Activated T-helper 2 cell treated with anti-CD3 and anti-CD28 coated beads, Interferon-gamma antibody, Interleukin-2, Interleukin-4, amounts not matched to agents 10 μg/mL and 5 μg/mL and 100 μg/mL, durations not matched to agents 14 hours and 24 hours and 36 hours (primary cell): ENCODE measurements at regions not wholly inside any gene's neighbourhood (a gene's known extent, or its start where the extent isn't known, plus 50 kb on each side); places are given as distances from the start of the nearest gene placed in this dataset.
A peak's percentile ranks its signal among the peaks of the same experiment; 100 is the strongest.

Experiments
- DNase-seq: peaks from one replicate; pipeline ENCODE4 v3.0.0; 2021; ENCODE audit warnings: low spot score
- H3K27ac Mint-ChIP-seq: one replicate; pipeline ENCODE4 v1.8.0; 2021; ENCODE audit warnings: mixed read lengths
- H3K27me3 Mint-ChIP-seq: one replicate; pipeline ENCODE4 v1.8.0; 2021; ENCODE audit warnings: low read depth, mixed read lengths
- H3K36me3 Mint-ChIP-seq: one replicate; pipeline ENCODE4 v1.8.0; 2021; ENCODE audit warnings: low read depth, mixed read lengths
- H3K4me1 Mint-ChIP-seq: one replicate; pipeline ENCODE4 v1.8.0; 2021; ENCODE audit warnings: low read depth, mixed read lengths
- H3K4me3 Mint-ChIP-seq: one replicate; pipeline ENCODE4 v1.8.0; 2021; ENCODE audit warnings: low read depth, mild to moderate bottlenecking, moderate library complexity, mixed read lengths
- H3K9me3 Mint-ChIP-seq: one replicate; pipeline ENCODE4 v1.8.0; 2021; ENCODE audit warnings: mixed read lengths
- intact Hi-C: fragments of 100-400 bp; cut with micrococcal nuclease; formaldehyde crosslinking; loops from one replicate; pipeline ENCODE4 v1.15.1; 2023

DNA sequence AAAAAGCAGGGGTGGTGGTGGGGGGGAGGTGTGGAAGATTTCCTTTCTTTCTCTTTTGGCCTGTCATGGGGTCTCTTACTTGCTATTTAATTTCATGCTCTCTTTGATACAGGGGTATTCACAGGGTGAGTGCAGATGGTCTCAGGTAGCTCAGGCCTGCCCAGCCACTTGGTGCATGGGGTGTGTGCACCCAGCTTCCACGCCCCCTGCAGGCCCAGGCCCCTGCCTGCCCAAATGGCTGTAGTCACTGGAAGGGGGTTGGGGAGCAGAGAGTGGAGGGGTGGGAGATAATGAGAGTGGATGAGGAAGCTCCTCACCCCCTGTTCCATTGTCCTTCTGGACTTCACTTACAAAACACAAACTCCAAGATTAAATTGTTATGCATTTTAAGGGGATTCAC is 133.6 kb upstream of the SGK1 start:
- H3K36me3 Mint-ChIP-seq: no peaks in the 10 kb centered on the region
- H3K4me3 Mint-ChIP-seq: no peak overlapping the region
- peaks cover 21% of the 10 kb centered on the region for H3K4me1 Mint-ChIP-seq
- no peak overlapping the region for H3K27ac Mint-ChIP-seq
- DNase-seq: no peak
- no peaks in the 10 kb centered on the region for H3K27me3 Mint-ChIP-seq
- H3K9me3 Mint-ChIP-seq: no peaks in the 10 kb centered on the region
- intact Hi-C loops: no loop called here

DNA sequence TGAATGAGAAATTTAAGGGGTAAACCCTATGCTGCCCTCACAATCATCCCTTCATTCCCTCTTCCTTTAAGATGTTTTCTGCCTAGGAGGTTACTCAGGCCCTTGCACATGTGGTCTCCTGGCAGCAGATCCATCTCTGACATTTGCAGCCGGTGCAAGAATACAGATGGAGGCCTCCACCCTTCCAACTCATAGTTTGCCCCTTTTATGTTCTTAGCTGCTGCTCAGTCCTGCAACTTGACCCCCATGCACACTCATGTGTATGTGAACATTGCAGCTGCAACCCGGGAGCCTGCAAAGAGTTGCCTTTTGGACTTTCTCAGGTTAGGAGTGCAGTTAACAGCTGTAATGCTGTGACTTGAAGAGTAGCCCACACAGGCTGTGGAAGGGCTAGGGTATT is 131.9 kb upstream of the SGK1 start:
- DNase-seq: no peak
- Mint-ChIP-seq H3K27me3 (no peaks in the 10 kb centered on the region), H3K9me3 (no peaks in the 10 kb centered on the region), H3K4me3 (no peak overlapping the region), H3K4me1 (peaks cover 19% of the 10 kb centered on the region), H3K36me3 (no peaks in the 10 kb centered on the region), H3K27ac (no peak overlapping the region)
- intact Hi-C loops: no loop called here

DNA sequence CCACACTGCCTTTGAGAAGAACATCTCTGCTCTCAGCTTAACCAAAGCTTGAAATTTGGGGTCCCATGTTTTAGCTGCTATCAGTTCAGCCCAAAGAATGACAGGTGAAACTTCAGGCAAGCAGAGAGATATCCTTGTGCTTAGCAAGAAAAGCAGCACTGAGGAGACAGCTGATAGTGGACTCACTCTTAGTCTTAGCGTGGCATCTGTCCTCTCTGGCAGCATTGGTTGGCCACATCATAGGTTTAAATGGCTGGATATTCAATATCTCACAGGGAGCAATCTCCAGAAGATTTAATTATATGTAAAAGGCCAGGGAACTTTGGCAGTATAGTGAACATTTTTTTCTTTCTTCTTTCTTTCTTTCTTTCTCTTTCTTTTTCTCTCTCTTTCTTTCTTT is 131.1 kb upstream of the SGK1 start:
- intact Hi-C loops: no loop called here
- DNase-seq: no peak
- no peaks in the 10 kb centered on the region for H3K36me3 Mint-ChIP-seq
- no peaks in the 10 kb centered on the region for H3K27me3 Mint-ChIP-seq
- H3K27ac Mint-ChIP-seq: no peak overlapping the region
- no peak overlapping the region for H3K4me3 Mint-ChIP-seq
- peaks cover 19% of the 10 kb centered on the region for H3K4me1 Mint-ChIP-seq
- no peaks in the 10 kb centered on the region for H3K9me3 Mint-ChIP-seq

DNA sequence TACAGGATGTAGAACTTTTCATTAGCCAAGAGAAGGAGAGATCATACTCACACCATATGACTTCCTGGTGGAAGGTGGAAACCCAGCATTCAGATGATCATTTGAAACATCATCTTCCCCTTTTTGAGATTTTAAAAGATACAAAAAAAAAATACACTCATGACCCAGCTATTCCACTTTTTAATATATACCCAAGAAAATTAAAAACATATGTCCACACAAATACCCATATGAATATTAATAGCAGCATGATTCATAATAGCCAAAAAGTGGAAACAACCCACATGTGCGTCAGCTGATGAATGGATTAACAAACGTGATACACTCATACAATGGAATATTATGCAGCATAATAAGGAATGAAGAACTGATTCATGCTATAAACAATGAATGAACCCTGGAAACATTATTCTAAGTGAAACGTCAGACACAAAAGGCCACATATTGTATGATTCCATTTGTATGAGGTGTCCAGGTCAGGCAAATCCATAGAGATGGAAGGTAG is 130.0 kb upstream of the SGK1 start:
- intact Hi-C loops: no loop called here
- Mint-ChIP-seq H3K27ac (no peak overlapping the region), H3K4me1 (peaks cover 17% of the 10 kb centered on the region), H3K4me3 (no peak overlapping the region), H3K27me3 (no peaks in the 10 kb centered on the region), H3K36me3 (no peaks in the 10 kb centered on the region), H3K9me3 (no peaks in the 10 kb centered on the region)
- DNase-seq: no peak

DNA sequence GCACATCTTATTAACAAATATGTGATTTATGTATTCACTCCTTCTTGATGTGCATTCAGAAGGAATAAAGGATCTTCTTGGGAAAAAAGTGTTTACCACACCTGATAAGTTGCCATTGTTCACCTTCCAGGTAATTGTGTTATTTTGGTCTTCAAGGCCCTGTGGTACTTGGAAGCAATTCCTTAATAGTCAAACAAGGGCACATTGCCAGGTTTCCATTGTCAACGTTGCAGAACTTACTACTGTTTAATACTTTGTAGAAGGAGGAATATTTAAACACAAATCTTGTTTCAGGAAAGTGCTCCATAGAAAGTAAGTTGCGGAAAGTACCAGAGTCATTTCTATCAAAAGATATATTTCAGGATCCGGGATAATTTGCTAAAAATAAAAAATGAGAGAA is 129.5 kb upstream of the SGK1 start:
- DNase-seq: no peak
- Mint-ChIP-seq H3K4me1 (peaks cover 16% of the 10 kb centered on the region), H3K27me3 (no peaks in the 10 kb centered on the region), H3K27ac (no peak overlapping the region), H3K36me3 (no peaks in the 10 kb centered on the region), H3K4me3 (no peak overlapping the region), H3K9me3 (no peaks in the 10 kb centered on the region)
- intact Hi-C loops: no loop called here

DNA sequence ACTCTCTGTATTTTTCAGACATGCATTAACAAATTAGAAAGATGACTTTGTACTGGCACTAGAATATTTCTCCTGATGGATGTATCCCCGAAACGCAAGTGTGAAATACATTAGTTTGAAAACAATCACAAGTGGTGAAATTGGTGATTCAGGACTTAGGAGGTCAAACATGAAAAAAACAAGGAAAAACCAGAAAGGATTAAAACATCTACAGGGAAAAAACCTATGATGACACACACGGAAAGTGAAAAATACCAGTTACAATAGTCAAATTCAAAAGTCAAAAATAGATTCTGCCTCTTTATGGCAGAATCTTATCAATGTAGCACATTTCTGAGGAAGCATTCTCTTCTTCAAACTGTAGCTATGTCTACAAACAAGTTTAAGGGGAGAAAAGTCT is 129.0 kb upstream of the SGK1 start:
- Mint-ChIP-seq H3K4me3 (no peak overlapping the region), H3K9me3 (no peaks in the 10 kb centered on the region), H3K4me1 (peaks cover 16% of the 10 kb centered on the region), H3K27me3 (no peaks in the 10 kb centered on the region), H3K27ac (no peak overlapping the region), H3K36me3 (no peaks in the 10 kb centered on the region)
- intact Hi-C loops: no loop called here
- DNase-seq: no peak

DNA sequence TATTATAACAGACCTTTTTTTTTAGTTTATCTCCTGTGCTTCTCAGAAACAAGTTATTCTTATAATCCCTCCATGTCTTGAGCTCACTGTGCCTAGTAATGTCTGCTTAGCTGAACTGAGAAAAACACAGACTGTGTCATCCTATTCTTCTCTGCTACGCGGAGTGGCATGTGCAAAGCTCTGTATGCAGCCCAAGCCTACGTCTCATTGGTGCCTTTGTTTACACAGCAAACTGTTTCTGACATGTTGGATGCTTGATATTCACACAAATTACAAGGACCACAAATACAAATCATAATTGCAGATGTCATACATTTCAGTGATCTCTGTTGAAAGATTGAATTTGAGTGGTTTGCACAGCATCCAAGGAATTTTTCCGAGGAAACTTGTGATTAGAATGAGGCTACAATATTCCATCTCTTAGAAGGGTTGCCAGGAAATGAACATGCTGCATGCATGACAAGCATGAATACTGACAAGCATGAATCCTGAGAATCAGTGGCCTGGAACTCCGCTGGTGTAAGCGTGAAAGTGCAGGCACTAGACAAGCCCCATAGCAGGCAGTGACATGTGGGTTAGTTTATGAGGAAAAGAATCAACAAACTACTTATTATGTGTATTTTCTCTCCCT is 128.4 kb upstream of the SGK1 start:
- Mint-ChIP-seq H3K36me3 (no peaks in the 10 kb centered on the region), H3K27me3 (no peaks in the 10 kb centered on the region), H3K4me1 (peaks cover 16% of the 10 kb centered on the region), H3K9me3 (no peaks in the 10 kb centered on the region), H3K27ac (no peak overlapping the region), H3K4me3 (no peak overlapping the region)
- no peak for DNase-seq
- intact Hi-C loops: no loop called here

DNA sequence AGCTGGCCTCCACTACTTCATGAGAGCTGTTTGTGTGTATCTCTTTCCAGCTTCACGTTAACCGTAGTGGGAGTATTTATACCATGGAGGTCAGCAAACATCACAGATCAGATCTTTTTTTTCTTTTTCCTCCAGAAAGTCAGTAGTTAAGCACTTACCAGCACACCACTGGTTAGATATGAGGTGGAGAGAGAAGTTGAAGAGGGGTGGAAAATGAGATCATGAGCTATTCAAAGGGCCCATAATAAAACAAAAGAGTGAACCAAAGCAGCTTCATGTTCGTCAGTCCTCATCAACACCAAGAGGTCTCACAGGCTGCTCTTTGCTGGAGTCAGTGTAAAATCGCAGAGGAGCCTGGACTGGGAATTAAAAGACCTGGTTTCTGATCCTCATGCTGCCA is 125.1 kb upstream of the SGK1 start:
- Mint-ChIP-seq H3K27me3 (no peaks in the 10 kb centered on the region), H3K4me3 (no peak overlapping the region), H3K36me3 (no peaks in the 10 kb centered on the region), H3K4me1 (peaks cover 16% of the 10 kb centered on the region), H3K9me3 (no peaks in the 10 kb centered on the region), H3K27ac (no peak overlapping the region)
- intact Hi-C loops: no loop called here
- DNase-seq: no peak

DNA sequence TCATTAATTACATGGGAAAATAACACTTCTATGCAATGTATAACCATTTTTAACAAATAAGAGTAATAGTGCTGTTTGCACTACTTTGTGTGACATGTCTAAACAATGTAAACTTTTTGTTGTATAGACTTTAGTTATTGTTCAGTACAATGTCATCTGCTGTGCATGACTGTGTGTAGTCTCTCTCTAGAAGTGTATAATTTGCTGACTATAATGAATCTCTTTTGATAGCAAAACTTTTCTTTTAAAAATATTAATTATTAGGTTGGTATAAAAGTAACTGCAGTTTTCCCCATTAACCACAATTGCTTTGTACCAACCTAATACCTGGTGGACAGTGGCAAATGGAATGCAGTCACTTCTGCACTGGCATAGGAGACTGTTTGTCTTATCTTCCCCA is 124.2 kb upstream of the SGK1 start:
- no peak overlapping the region for H3K4me3 Mint-ChIP-seq
- H3K9me3 Mint-ChIP-seq: no peaks in the 10 kb centered on the region
- intact Hi-C loops: no loop called here
- DNase-seq: no peak
- peaks cover 18% of the 10 kb centered on the region for H3K4me1 Mint-ChIP-seq
- no peak overlapping the region for H3K27ac Mint-ChIP-seq
- no peaks in the 10 kb centered on the region for H3K36me3 Mint-ChIP-seq
- H3K27me3 Mint-ChIP-seq: no peaks in the 10 kb centered on the region

DNA sequence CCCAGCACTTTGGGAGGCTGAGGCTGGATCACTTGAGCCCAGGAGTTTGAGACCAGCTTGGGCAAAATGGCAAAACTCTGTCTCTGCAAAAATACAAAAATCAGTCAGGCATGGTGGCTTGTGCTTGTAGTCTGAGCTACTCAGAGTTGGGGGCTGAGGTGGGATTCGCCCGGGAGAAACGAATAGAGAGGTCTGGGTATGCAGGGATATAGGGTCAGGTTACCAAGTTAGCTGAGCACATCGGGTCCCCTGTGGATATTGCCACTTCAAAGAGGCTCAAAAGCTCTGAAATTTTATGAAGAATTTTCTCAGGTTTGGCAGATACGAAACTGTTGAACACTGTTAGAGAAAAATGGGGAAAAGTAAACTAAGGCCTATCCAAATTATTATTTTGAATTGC is 120.9 kb upstream of the SGK1 start:
- H3K4me1 Mint-ChIP-seq: peaks cover 37% of the 10 kb centered on the region
- H3K9me3 Mint-ChIP-seq: no peaks in the 10 kb centered on the region
- H3K36me3 Mint-ChIP-seq: no peaks in the 10 kb centered on the region
- DNase-seq: no peak
- no peak overlapping the region for H3K4me3 Mint-ChIP-seq
- intact Hi-C loops: loop anchor here (5.0 kb wide), 2 partner anchors 83 to 998 kb away; no protein-coding TSS in a partner anchor
- no peak overlapping the region for H3K27ac Mint-ChIP-seq
- H3K27me3 Mint-ChIP-seq: no peaks in the 10 kb centered on the region

DNA sequence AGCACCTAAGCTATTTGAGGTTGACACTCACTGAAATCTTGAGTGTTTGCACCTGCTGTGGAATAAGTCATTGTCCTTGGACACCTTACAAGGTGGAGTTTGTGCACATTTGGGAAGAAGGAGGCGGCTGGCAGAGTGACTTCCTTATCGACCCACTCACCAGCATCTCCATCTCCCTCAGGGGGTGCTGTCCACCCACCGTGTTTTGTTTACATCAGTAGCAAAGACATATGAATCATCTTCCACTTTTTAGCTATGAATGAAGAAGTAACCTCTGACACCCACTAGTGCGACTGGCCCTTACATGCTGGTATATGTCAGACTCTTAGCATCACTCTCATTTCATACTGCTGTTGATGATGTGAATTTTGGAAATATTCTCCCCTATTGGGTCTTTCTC is 119.5 kb upstream of the SGK1 start:
- peak overlapping the region; percentile 0 for H3K4me3 Mint-ChIP-seq
- DNase-seq: peak; percentile 10
- peak overlapping the region; percentile 96 for H3K27ac Mint-ChIP-seq
- H3K27me3 Mint-ChIP-seq: no peaks in the 10 kb centered on the region
- H3K4me1 Mint-ChIP-seq: peaks cover 37% of the 10 kb centered on the region
- H3K9me3 Mint-ChIP-seq: no peaks in the 10 kb centered on the region
- intact Hi-C loops: loop anchor here (1.0 to 5.0 kb wide), 10 partner anchors 21 to 1000 kb away; no protein-coding TSS in a partner anchor
- H3K36me3 Mint-ChIP-seq: no peaks in the 10 kb centered on the region

DNA sequence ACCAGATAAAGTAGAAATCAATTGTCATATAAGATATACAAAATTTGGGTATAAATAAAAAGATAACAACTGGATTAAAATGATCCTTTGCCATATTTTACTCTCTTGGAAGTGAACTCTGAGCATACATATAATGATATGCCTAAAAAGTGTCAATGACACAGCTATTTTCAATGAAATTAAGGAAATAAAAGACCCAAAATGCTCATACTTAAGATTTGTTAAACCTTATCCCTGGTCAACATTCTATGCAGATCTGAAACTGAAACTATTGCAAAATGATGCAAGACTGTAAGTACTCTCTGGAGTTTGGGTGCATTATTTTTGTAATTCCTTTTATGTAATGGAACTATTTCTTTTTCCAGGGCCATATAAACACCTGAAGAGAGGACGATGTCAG is 119.0 kb upstream of the SGK1 start:
- intact Hi-C loops: loop anchor here (1.0 to 5.0 kb wide), 13 partner anchors 20 to 1000 kb away; no protein-coding TSS in a partner anchor
- H3K27me3 Mint-ChIP-seq: no peaks in the 10 kb centered on the region
- no peak for DNase-seq
- peak overlapping the region; percentile 96 for H3K27ac Mint-ChIP-seq
- H3K4me1 Mint-ChIP-seq: peaks cover 37% of the 10 kb centered on the region
- no peaks in the 10 kb centered on the region for H3K9me3 Mint-ChIP-seq
- peak overlapping the region; percentile 0 for H3K4me3 Mint-ChIP-seq
- H3K36me3 Mint-ChIP-seq: no peaks in the 10 kb centered on the region

DNA sequence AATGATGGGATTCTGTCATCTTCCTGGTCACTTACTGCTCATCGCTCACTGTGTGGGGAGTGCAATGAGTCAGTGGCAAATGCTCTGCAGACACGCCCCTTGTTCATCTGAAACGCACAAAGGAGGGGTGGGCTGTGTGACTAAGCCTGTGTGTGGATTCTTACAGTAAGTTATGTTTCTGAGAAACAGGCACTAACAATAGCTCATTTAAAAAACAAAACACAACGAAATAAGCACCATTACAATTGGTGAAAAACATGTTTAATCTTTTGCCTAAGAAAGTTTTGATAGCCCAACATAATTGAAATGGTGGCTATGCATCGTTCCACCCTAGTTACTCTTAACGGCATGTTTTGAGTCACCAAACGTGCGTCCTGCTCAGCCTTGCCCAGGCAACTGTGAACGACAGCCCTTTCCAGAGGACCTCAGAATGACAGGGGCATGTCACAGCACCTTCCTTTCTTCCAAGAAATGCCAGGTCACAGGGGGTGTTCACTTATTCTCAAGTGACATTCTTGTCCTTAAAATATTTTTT is 118.4 kb upstream of the SGK1 start:
- Mint-ChIP-seq H3K4me3 (peak overlapping the region; percentile 54), H3K27me3 (no peaks in the 10 kb centered on the region), H3K4me1 (peaks cover 37% of the 10 kb centered on the region), H3K27ac (peak overlapping the region; percentile 96), H3K9me3 (no peaks in the 10 kb centered on the region), H3K36me3 (no peaks in the 10 kb centered on the region)
- intact Hi-C loops: loop anchor here (1.0 to 5.0 kb wide), 9 partner anchors 20 to 1001 kb away; no protein-coding TSS in a partner anchor
- DNase-seq: peak; percentile 64
